ENCODE measurements at regions not wholly inside any gene's neighbourhood (a gene's known extent, or its start where the extent isn't known, plus 50 kb on each side); places are given as distances from the start of the nearest gene placed in this dataset.

DNA sequence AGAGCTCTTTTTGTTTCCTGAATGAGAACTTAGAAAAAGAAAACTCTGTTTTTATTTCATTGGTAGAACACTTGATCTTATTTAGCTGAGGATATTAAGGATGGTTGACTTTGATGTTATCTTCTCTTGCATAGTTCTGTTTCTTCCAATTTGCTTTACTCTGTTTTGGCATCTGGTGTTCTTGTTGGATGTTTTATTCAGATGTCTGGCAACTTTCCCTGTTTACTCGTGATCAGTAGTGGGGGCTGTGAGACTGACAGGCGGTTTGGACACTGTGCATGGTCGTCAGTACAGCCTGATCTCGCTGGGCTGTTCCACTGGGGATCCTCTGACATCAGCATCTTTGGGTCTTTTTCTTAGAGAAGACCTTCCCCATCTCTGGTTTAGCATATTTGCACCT lies 100.1 kb downstream of the TSN start:
- no peaks in the 10 kb centered on the region for H3K36me3 ChIP-seq (replicated peaks in 1 of 2; ENCODE audit: control insufficient read depth in 1 of 2, insufficient read depth in 2 of 2, low read length in 2 of 2)
- H4K20me1 ChIP-seq (ENCODE audit: insufficient read depth, low read length) = no peaks in the 10 kb centered on the region
- intact Hi-C loops (cut with micrococcal nuclease) = no loop called here
- H3K79me2 ChIP-seq (ENCODE audit: insufficient read depth, low read length) = no peaks in the 10 kb centered on the region
- H3K4me3 Mint-ChIP-seq = no peak overlapping the region
- H3K36me3 Mint-ChIP-seq = no peaks in the 10 kb centered on the region
- DNase-seq = no peak
- H3K27ac ChIP-seq (ENCODE audit: low read depth in 1 of 2, low read length in 2 of 2) = no peak overlapping the region
- 84% methylated on average over 4 of the region's 4 CpGs for WGBS (ENCODE audit: insufficient coverage)
- H3K4me1 Mint-ChIP-seq = no peaks in the 10 kb centered on the region
- no peaks in the 10 kb centered on the region for H3K4me1 ChIP-seq (ENCODE audit: control insufficient read depth in 1 of 2, insufficient read depth in 2 of 2, low read length in 2 of 2)
- H3K27ac Mint-ChIP-seq = no peak overlapping the region
- no peaks in the 10 kb centered on the region for H3K27me3 ChIP-seq (ENCODE audit: control insufficient read depth in 2 of 2, insufficient read depth in 2 of 2, low read length in 2 of 2)
- H2AFZ ChIP-seq (ENCODE audit: insufficient read depth, low read depth, low read length, poor library complexity, severe bottlenecking) = no peak overlapping the region
- no peak overlapping the region for H3K4me2 ChIP-seq (replicated peaks; ENCODE audit: extremely low read depth, low read length, poor library complexity, severe bottlenecking)
- H3K4me3 ChIP-seq (replicated peaks in 1 of 3; ENCODE audit: low read depth in 2 of 3, low read length in 3 of 3) = no peak overlapping the region
- peaks cover 3 to 12% (median 4%) of the 10 kb centered on the region in 3 donors for H3K27me3 Mint-ChIP-seq (ENCODE audit: low read depth in 3 of 3)
- peaks cover 3 to 7% (median 4%) of the 10 kb centered on the region in 7 donors for H3K9me3 Mint-ChIP-seq
- TF ChIP-seq, protein P1, sequence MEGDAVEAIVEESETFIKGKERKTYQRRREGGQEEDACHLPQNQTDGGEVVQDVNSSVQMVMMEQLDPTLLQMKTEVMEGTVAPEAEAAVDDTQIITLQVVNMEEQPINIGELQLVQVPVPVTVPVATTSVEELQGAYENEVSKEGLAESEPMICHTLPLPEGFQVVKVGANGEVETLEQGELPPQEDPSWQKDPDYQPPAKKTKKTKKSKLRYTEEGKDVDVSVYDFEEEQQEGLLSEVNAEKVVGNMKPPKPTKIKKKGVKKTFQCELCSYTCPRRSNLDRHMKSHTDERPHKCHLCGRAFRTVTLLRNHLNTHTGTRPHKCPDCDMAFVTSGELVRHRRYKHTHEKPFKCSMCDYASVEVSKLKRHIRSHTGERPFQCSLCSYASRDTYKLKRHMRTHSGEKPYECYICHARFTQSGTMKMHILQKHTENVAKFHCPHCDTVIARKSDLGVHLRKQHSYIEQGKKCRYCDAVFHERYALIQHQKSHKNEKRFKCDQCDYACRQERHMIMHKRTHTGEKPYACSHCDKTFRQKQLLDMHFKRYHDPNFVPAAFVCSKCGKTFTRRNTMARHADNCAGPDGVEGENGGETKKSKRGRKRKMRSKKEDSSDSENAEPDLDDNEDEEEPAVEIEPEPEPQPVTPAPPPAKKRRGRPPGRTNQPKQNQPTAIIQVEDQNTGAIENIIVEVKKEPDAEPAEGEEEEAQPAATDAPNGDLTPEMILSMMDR (IDR thresholded peaks at IDR 0.05) = no peak
- no peak overlapping the region for H3K9ac ChIP-seq (ENCODE audit: insufficient read depth, low read length, poor library complexity, severe bottlenecking)
- H3K9me3 ChIP-seq (replicated peaks in 1 of 2; ENCODE audit: control insufficient read depth in 1 of 2, insufficient read depth in 1 of 2, low read length in 2 of 2) = no peaks in the 10 kb centered on the region

DNA sequence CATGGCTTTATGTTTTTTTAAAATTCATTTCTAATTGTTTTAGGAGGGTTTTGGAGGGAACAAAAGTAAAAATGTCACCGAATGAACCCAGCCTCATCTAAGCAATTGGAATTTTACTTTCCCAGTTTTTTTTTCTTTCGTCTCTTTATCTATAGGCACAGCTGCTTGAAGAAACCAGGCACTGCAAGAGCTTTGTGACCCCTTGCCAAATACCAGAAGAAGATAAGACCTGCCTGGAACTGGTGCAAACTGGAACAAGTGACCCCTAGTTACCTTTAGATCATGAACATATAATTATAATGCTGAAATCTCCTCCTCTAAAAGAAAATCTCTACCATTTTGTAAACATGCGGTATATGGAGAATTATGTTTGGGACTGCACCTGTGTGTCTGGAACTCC lies 100.9 kb downstream of the TSN start:
- Mint-ChIP-seq H3K9me3 (peaks cover 3 to 10% (median 4%) of the 10 kb centered on the region in 7 donors), H3K27ac (no peak overlapping the region), H3K4me1 (no peaks in the 10 kb centered on the region), H3K27me3 (ENCODE audit: low read depth in 3 of 3) (peaks cover 3 to 12% (median 5%) of the 10 kb centered on the region in 3 donors), H3K4me3 (no peak overlapping the region), H3K36me3 (no peaks in the 10 kb centered on the region)
- no peaks in the 10 kb centered on the region for H3K4me1 ChIP-seq (ENCODE audit: control insufficient read depth in 1 of 2, insufficient read depth in 2 of 2, low read length in 2 of 2)
- no peaks in the 10 kb centered on the region for H3K9me3 ChIP-seq (replicated peaks in 1 of 2; ENCODE audit: control insufficient read depth in 1 of 2, insufficient read depth in 1 of 2, low read length in 2 of 2)
- H2AFZ ChIP-seq (ENCODE audit: insufficient read depth, low read depth, low read length, poor library complexity, severe bottlenecking) = no peak overlapping the region
- TF ChIP-seq, protein P1 (IDR thresholded peaks at IDR 0.05) = no peak
- H3K27ac ChIP-seq (ENCODE audit: low read depth in 1 of 2, low read length in 2 of 2) = no peak overlapping the region
- H3K79me2 ChIP-seq (ENCODE audit: insufficient read depth, low read length) = no peaks in the 10 kb centered on the region
- no peak overlapping the region for H3K4me3 ChIP-seq (replicated peaks in 1 of 3; ENCODE audit: low read depth in 2 of 3, low read length in 3 of 3)
- DNase-seq = no peak
- H3K36me3 ChIP-seq (replicated peaks in 1 of 2; ENCODE audit: control insufficient read depth in 1 of 2, insufficient read depth in 2 of 2, low read length in 2 of 2) = no peaks in the 10 kb centered on the region
- intact Hi-C loops (cut with micrococcal nuclease) = no loop called here
- H3K27me3 ChIP-seq (ENCODE audit: control insufficient read depth in 2 of 2, insufficient read depth in 2 of 2, low read length in 2 of 2) = no peaks in the 10 kb centered on the region
- no peak overlapping the region for H3K9ac ChIP-seq (ENCODE audit: insufficient read depth, low read length, poor library complexity, severe bottlenecking)
- no peaks in the 10 kb centered on the region for H4K20me1 ChIP-seq (ENCODE audit: insufficient read depth, low read length)
- no CpG with 5 or more reads among the region's 3 CpGs for WGBS (ENCODE audit: insufficient coverage)
- H3K4me2 ChIP-seq (replicated peaks; ENCODE audit: extremely low read depth, low read length, poor library complexity, severe bottlenecking) = no peak overlapping the region
